ENCODE measurements at regions not wholly inside any gene's neighbourhood (a gene's known extent, or its start where the extent isn't known, plus 50 kb on each side); places are given as distances from the start of the nearest gene placed in this dataset.

DNA sequence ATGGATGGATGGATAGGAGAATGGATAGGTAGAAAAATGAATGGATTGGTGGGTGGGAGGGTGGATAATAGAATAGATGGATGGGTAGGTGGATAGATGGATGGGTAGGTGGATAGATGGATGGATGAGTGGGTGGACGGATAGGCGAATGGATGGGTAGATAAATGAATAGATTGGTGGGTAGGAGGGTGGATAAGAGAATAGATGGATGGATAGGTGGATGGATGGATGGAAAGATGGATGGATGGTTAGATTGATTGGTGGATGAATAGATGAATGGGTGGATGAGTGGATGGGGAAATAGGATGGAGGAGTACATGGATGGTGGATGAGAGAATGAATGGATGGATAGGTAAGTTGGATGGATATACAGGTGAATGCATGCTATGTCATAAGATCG lies 110.5 kb downstream of the CEBPB start:
- TF ChIP-seq, protein P1, sequence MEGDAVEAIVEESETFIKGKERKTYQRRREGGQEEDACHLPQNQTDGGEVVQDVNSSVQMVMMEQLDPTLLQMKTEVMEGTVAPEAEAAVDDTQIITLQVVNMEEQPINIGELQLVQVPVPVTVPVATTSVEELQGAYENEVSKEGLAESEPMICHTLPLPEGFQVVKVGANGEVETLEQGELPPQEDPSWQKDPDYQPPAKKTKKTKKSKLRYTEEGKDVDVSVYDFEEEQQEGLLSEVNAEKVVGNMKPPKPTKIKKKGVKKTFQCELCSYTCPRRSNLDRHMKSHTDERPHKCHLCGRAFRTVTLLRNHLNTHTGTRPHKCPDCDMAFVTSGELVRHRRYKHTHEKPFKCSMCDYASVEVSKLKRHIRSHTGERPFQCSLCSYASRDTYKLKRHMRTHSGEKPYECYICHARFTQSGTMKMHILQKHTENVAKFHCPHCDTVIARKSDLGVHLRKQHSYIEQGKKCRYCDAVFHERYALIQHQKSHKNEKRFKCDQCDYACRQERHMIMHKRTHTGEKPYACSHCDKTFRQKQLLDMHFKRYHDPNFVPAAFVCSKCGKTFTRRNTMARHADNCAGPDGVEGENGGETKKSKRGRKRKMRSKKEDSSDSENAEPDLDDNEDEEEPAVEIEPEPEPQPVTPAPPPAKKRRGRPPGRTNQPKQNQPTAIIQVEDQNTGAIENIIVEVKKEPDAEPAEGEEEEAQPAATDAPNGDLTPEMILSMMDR (IDR thresholded peaks at IDR 0.05 in 4 of 5, conservative IDR thresholded peaks at IDR 0.05 in 1 of 5): no peak
- TF ChIP-seq POLR2A (IDR thresholded peaks at IDR 0.05): no peak

Measured in gastrocnemius medialis (tissue), 4 donors.